SK-N-SH (cell line): ENCODE measurements at regions not wholly inside any gene's neighbourhood (a gene's known extent, or its start where the extent isn't known, plus 50 kb on each side); places are given as distances from the start of the nearest gene placed in this dataset.

ENCODE experiments used
- CTCF ChIA-PET: fragments of 300-600, 350-600 bp; formaldehyde crosslinking; extraction: SDS; loops from one replicate; lab custom pipeline; 2021; lab: Yijun Ruan, JAX
- POLR2A ChIA-PET: fragments of 350-600 bp; sonication (Branson Sonifier 250); formaldehyde crosslinking; extraction: SDS; loops from one replicate; lab custom pipeline; 2020; ENCODE audit warnings: antibody characterized with exemption, inconsistent platforms; lab: Yijun Ruan, JAX
- DNase-seq: peaks from one replicate; pipeline ENCODE4 v3.0.0; 2012
- H2AFZ ChIP-seq: fragments of 200-600 bp; sonication (generic); 2 replicates; pipeline ENCODE4 v1.8.1; 2016; ENCODE audit warnings: antibody characterized with exemption, mild to moderate bottlenecking, low read depth
- H3F3A ChIP-seq: fragments of 200-600 bp; sonication (generic); replicated peaks from 2 replicates; pipeline ENCODE3; 2016; ENCODE audit warnings: antibody characterized with exemption, mild to moderate bottlenecking; ENCODE audit not compliant: insufficient read depth
- H3K27ac ChIP-seq, 2 experiments: fragments of 200-500 bp in 1 of 2; fragments of 200-600 bp in 1 of 2; sonication (Bioruptor generic) in 1 of 2; sonication (generic), shearing (Covaris generic) in 1 of 2; 2 replicates each; pipeline versions ENCODE4 v1.5.1 to v1.6.1; 2014 to 2016; ENCODE audit warnings: low read depth in 2 of 2, inconsistent platforms in 1 of 2, low read length in 1 of 2, mild to moderate bottlenecking in 1 of 2, mixed read lengths in 1 of 2
- H3K27me3 ChIP-seq: fragments of 200-600 bp; sonication (generic), shearing (Covaris generic); 2 replicates; pipeline ENCODE4 v1.6.1; 2016; ENCODE audit warnings: mixed run types; ENCODE audit not compliant: insufficient read depth
- H3K36me3 ChIP-seq, 2 experiments: fragments of 200-500 bp in 1 of 2; fragments of 200-600 bp in 1 of 2; sonication (Bioruptor generic) in 1 of 2; sonication (generic) in 1 of 2; replicated peaks in 1 of 2; 2 replicates each; pipeline versions ENCODE3 to v1.5.1; 2014 to 2016; ENCODE audit warnings: low read length in 1 of 2, mild to moderate bottlenecking in 1 of 2; ENCODE audit not compliant: insufficient read depth in 2 of 2, control insufficient read depth in 1 of 2
- H3K4me1 ChIP-seq, 2 experiments: fragments of 200-500 bp in 1 of 2; fragments of 200-600 bp in 1 of 2; sonication (Bioruptor generic) in 1 of 2; sonication (generic), shearing (Covaris generic) in 1 of 2; 2 replicates each; pipeline versions ENCODE4 v1.5.1 to v1.6.1; 2014 to 2016; ENCODE audit warnings: low read depth in 1 of 2, low read length in 1 of 2, mixed run types in 1 of 2; ENCODE audit not compliant: insufficient read depth in 2 of 2, control insufficient read depth in 1 of 2
- H3K4me2 ChIP-seq: fragments of 200-600 bp; sonication (generic), shearing (Covaris generic); 2 replicates; pipeline ENCODE4 v1.6.1; 2017; ENCODE audit warnings: mixed run types
- H3K4me3 ChIP-seq, 2 experiments: fragments of 200-500 bp in 1 of 2; fragments of 200-600 bp in 1 of 2; sonication (Bioruptor generic) in 1 of 2; sonication (generic), shearing (Covaris generic) in 1 of 2; 2 replicates each; pipeline versions ENCODE4 v1.5.1 to v1.8.1; 2014 to 2016; ENCODE audit warnings: low read depth in 2 of 2, inconsistent platforms in 1 of 2, low read length in 1 of 2, mild to moderate bottlenecking in 1 of 2, mixed read lengths in 1 of 2, moderate library complexity in 1 of 2
- H3K79me2 ChIP-seq: fragments of 200-600 bp; sonication (generic); 2 replicates; pipeline ENCODE4 v1.8.1; 2017; ENCODE audit warnings: mild to moderate bottlenecking; ENCODE audit not compliant: insufficient read depth
- H3K9ac ChIP-seq: fragments of 200-600 bp; sonication (generic); 2 replicates; pipeline ENCODE4 v1.6.1; 2017; ENCODE audit warnings: mixed run types
- H3K9me2 ChIP-seq: fragments of 200-600 bp; sonication (generic); 2 replicates; pipeline ENCODE4 v1.6.1; 2017; ENCODE audit warnings: mixed run types
- H3K9me3 ChIP-seq: fragments of 200-600 bp; sonication (generic); 2 replicates; pipeline ENCODE4 v1.6.1; 2017; ENCODE audit warnings: mixed run types, mild to moderate bottlenecking, moderate library complexity
- H4K20me1 ChIP-seq: fragments of 200-600 bp; sonication (generic); 2 replicates; pipeline ENCODE4 v1.6.1; 2017; ENCODE audit warnings: mild to moderate bottlenecking, mixed run types; ENCODE audit not compliant: insufficient read depth
- ELF1 ChIP-seq: IDR thresholded peaks from 2 replicates; pipeline ENCODE4 v1.4.0; 2012
- EZH2phosphoT487 ChIP-seq: fragments of 200-600 bp; sonication (generic); IDR thresholded peaks from 2 replicates; pipeline ENCODE4 v1.6.1; 2017; ENCODE audit warnings: low read depth, mixed run types, mild to moderate bottlenecking, antibody characterized with exemption, moderate library complexity, borderline replicate concordance
- FOSL2 ChIP-seq: IDR thresholded peaks from 2 replicates; pipeline ENCODE4 v1.4.0; 2012; ENCODE audit warnings: low read depth, mild to moderate bottlenecking, moderate library complexity, borderline replicate concordance
- FOXM1 ChIP-seq: IDR thresholded peaks from 2 replicates; pipeline ENCODE4 v1.4.0; 2012; ENCODE audit warnings: low read depth, mild to moderate bottlenecking
- GABPA ChIP-seq: IDR thresholded peaks from 2 replicates; pipeline ENCODE4 v1.4.0; 2012; ENCODE audit warnings: low read depth, mild to moderate bottlenecking
- GATA2 ChIP-seq: sonication (generic); formaldehyde crosslinking; IDR thresholded peaks from 2 replicates; pipeline ENCODE4 v1.5.0; 2020; ENCODE audit warnings: mild to moderate bottlenecking, missing genetic modification reagents
- NFIC ChIP-seq: IDR thresholded peaks from 2 replicates; pipeline ENCODE4 v1.4.0; 2012; ENCODE audit warnings: borderline replicate concordance
- NRF1 ChIP-seq: IDR thresholded peaks from 2 replicates; pipeline ENCODE4 v1.6.1; 2012; ENCODE audit warnings: low read depth, mild to moderate bottlenecking, low read length
- RCOR1 ChIP-seq: fragments of 150-350 bp; IDR thresholded peaks from 2 replicates; pipeline ENCODE4 v1.6.1; 2017; ENCODE audit warnings: antibody characterized with exemption, low read length
- RXRA ChIP-seq: IDR thresholded peaks from 2 replicates; pipeline ENCODE4 v1.4.0; 2012; ENCODE audit warnings: low read depth, mild to moderate bottlenecking, borderline replicate concordance
- SMC3 ChIP-seq: IDR thresholded peaks from 2 replicates; pipeline ENCODE4 v1.6.1; 2012; ENCODE audit warnings: low read depth, low read length, improper control_type of control experiment
- TCF12 ChIP-seq: IDR thresholded peaks from 2 replicates; pipeline ENCODE4 v1.4.0; 2012
- YY1 ChIP-seq: IDR thresholded peaks from 2 replicates; pipeline ENCODE4 v1.4.0; 2012; ENCODE audit warnings: low read depth, mild to moderate bottlenecking
- WGBS: methylation state at CpG from one replicate; pipeline ENCODE4 v1.1.6; 2017; ENCODE audit warnings: low lambda C conversion rate; 5-methylcytosine and 5-hydroxymethylcytosine counted together
- TF ChIP-seq, protein P1 (sequence below): IDR thresholded peaks from 2 replicates; pipeline ENCODE4 v1.4.0; 2012; ENCODE audit warnings: low read depth
- TF ChIP-seq, protein P2 (sequence below): IDR thresholded peaks from 2 replicates; pipeline ENCODE4 v1.4.0; 2012; ENCODE audit warnings: low read depth, borderline replicate concordance
- TF ChIP-seq, protein P3 (sequence below): fragments of 150-350 bp; IDR thresholded peaks from 2 replicates; pipeline ENCODE4 v1.6.1; 2016; ENCODE audit warnings: mild to moderate bottlenecking, low read depth, low read length
- TF ChIP-seq, protein P4 (sequence below): fragments of 150-350 bp; IDR thresholded peaks from 2 replicates; pipeline ENCODE4 v1.6.1; 2017; ENCODE audit warnings: antibody characterized with exemption, low read length, low read depth, borderline replicate concordance
- TF ChIP-seq, protein P5 (sequence below): IDR thresholded peaks from 2 replicates; pipeline ENCODE4 v1.4.0; 2012; ENCODE audit warnings: low read depth, borderline replicate concordance
- TF ChIP-seq, protein P6 (sequence below): IDR thresholded peaks from 2 replicates; pipeline ENCODE4; 2012

DNA sequence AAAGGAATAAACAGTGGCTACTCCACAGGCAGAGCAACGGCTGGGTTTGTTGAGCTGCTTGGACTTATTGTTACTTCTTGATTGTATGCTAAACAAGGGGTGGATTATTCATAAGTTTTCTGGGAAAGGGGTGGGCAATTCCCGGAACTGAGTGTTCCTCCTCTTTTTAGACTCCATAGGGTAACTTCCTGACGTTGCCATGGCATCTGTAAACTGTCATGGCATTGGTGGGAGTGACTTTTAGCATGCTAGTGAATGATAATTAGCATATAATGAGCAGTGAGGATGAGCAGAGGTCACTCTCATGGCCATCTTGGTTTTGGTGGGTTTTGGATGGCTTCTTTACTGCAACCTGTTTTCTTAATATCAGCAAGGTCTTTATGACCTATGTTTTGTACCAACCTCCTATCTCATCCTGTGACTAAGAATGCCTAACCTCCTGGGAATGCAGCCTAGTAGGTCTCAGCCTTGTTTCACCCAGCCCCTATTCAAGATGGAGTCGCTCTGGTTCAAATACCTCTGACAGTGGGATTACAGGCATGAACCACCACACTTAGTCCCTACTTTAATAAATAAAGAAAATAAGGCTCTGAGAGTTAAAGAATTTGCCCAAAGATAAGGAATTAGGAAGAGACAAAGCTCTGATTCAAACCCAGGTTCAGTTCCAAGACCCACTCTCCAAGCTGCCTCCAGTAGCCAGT, 65.6 kb upstream of the CLMP start:
- TF ChIP-seq RCOR1 (no peak), FOSL2 (no peak), GATA2 (CRISPR knock-in tag) (no peak), RXRA (no peak), SMC3 (no peak), FOXM1 (no peak), GABPA (no peak), NRF1 (no peak), TCF12 (no peak), ELF1 (no peak), EZH2phosphoT487 (no peak), YY1 (no peak), NFIC (no peak)
- TF ChIP-seq, protein P1, sequence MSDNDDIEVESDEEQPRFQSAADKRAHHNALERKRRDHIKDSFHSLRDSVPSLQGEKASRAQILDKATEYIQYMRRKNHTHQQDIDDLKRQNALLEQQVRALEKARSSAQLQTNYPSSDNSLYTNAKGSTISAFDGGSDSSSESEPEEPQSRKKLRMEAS = no peak
- TF ChIP-seq, protein P2, sequence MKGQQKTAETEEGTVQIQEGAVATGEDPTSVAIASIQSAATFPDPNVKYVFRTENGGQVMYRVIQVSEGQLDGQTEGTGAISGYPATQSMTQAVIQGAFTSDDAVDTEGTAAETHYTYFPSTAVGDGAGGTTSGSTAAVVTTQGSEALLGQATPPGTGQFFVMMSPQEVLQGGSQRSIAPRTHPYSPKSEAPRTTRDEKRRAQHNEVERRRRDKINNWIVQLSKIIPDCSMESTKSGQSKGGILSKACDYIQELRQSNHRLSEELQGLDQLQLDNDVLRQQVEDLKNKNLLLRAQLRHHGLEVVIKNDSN = no peak
- TF ChIP-seq, protein P3, sequence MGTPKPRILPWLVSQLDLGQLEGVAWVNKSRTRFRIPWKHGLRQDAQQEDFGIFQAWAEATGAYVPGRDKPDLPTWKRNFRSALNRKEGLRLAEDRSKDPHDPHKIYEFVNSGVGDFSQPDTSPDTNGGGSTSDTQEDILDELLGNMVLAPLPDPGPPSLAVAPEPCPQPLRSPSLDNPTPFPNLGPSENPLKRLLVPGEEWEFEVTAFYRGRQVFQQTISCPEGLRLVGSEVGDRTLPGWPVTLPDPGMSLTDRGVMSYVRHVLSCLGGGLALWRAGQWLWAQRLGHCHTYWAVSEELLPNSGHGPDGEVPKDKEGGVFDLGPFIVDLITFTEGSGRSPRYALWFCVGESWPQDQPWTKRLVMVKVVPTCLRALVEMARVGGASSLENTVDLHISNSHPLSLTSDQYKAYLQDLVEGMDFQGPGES = no peak
- TF ChIP-seq, protein P4, sequence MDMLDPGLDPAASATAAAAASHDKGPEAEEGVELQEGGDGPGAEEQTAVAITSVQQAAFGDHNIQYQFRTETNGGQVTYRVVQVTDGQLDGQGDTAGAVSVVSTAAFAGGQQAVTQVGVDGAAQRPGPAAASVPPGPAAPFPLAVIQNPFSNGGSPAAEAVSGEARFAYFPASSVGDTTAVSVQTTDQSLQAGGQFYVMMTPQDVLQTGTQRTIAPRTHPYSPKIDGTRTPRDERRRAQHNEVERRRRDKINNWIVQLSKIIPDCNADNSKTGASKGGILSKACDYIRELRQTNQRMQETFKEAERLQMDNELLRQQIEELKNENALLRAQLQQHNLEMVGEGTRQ = no peak
- TF ChIP-seq, protein P5, sequence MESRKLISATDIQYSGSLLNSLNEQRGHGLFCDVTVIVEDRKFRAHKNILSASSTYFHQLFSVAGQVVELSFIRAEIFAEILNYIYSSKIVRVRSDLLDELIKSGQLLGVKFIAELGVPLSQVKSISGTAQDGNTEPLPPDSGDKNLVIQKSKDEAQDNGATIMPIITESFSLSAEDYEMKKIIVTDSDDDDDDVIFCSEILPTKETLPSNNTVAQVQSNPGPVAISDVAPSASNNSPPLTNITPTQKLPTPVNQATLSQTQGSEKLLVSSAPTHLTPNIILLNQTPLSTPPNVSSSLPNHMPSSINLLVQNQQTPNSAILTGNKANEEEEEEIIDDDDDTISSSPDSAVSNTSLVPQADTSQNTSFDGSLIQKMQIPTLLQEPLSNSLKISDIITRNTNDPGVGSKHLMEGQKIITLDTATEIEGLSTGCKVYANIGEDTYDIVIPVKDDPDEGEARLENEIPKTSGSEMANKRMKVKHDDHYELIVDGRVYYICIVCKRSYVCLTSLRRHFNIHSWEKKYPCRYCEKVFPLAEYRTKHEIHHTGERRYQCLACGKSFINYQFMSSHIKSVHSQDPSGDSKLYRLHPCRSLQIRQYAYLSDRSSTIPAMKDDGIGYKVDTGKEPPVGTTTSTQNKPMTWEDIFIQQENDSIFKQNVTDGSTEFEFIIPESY = no peak
- TF ChIP-seq, protein P6, sequence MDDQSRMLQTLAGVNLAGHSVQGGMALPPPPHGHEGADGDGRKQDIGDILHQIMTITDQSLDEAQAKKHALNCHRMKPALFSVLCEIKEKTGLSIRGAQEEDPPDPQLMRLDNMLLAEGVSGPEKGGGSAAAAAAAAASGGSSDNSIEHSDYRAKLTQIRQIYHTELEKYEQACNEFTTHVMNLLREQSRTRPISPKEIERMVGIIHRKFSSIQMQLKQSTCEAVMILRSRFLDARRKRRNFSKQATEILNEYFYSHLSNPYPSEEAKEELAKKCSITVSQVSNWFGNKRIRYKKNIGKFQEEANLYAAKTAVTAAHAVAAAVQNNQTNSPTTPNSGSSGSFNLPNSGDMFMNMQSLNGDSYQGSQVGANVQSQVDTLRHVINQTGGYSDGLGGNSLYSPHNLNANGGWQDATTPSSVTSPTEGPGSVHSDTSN = no peak
- Histone ChIP-seq H3K4me1 (peaks cover 6 to 9% of the 10 kb centered on the region in 2 experiments; a peak in 2 of 4 replicates), H3K27me3 (no peaks in the 10 kb centered on the region), H4K20me1 (no peaks in the 10 kb centered on the region), H3K9me3 (no peaks in the 10 kb centered on the region), H3K9me2 (no peaks in the 10 kb centered on the region), H3K4me2 (no peak overlapping the region), H3K36me3 (no peaks in the 10 kb centered on the region), H3K27ac (no peak overlapping the region), H3K4me3 (no peak overlapping the region), H2AFZ (peak overlapping the region; percentile 91), H3K79me2 (no peaks in the 10 kb centered on the region), H3K9ac (no peak overlapping the region), H3F3A (no peaks in the 10 kb centered on the region)
- POLR2A ChIA-PET = interaction anchor here (1.1 to 1.5 kb wide), 3 partner anchors 123 to 198 kb away, joined by 4 to 7 read pairs (median 7); partner anchors contain the start of gene HSPA8
- 96% methylated on average over 4 of the region's 4 CpGs for WGBS
- DNase-seq = no peak
- CTCF ChIA-PET = interaction anchor here (0.6 to 9.8 kb wide), 69 partner anchors 9 to 284 kb away, joined by 3 to 126 read pairs (median 4); no protein-coding TSS in a partner anchor
